GM23338 (cell line): ENCODE measurements at regions not wholly inside any gene's neighbourhood (a gene's known extent, or its start where the extent isn't known, plus 50 kb on each side); places are given as distances from the start of the nearest gene placed in this dataset.

Experiments
- ATAC-seq: fragments of 200-7000 bp; cut with Tn5 transposase; 3 replicates; pipeline ENCODE4 v1.9.1; 2020
- DNase-seq: peaks from one replicate; pipeline ENCODE4 v3.0.0-alpha.2; 2015; ENCODE audit warnings: low spot score
- H2AFZ ChIP-seq: fragments of 200-600 bp; sonication (generic); 2 replicates; pipeline ENCODE4 v1.8.0; 2016; ENCODE audit warnings: antibody characterized with exemption, mild to moderate bottlenecking, moderate library complexity
- H3F3A ChIP-seq: fragments of 200-600 bp; sonication (generic); replicated peaks from 2 replicates; pipeline ENCODE4 v1.8.0; 2017; ENCODE audit warnings: antibody characterized with exemption, mixed run types, low read depth
- H3K27ac ChIP-seq: fragments of 200-600 bp; sonication (generic); 2 replicates; pipeline ENCODE4 v1.6.1; 2016; ENCODE audit warnings: low read depth
- H3K27me3 ChIP-seq: fragments of 200-600 bp; sonication (generic); 2 replicates; pipeline ENCODE4 v1.8.0; 2016; ENCODE audit warnings: mild to moderate bottlenecking, mixed run types, moderate library complexity; ENCODE audit not compliant: insufficient read depth
- H3K36me3 ChIP-seq: fragments of 200-600 bp; sonication (generic); 2 replicates; pipeline ENCODE4 v1.8.0; 2016; ENCODE audit warnings: mild to moderate bottlenecking; ENCODE audit not compliant: insufficient read depth
- H3K4me1 ChIP-seq: fragments of 200-600 bp; sonication (generic); 2 replicates; pipeline ENCODE4 v1.8.0; 2016; ENCODE audit warnings: mild to moderate bottlenecking, moderate library complexity; ENCODE audit not compliant: insufficient read depth
- H3K4me2 ChIP-seq: fragments of 200-600 bp; sonication (generic); 2 replicates; pipeline ENCODE4 v1.7.1; 2017; ENCODE audit warnings: mixed run types
- H3K4me3 ChIP-seq: fragments of 200-600 bp; sonication (generic); 2 replicates; pipeline ENCODE4 v1.6.1; 2016; ENCODE audit warnings: mixed run types
- H3K79me2 ChIP-seq: fragments of 200-600 bp; sonication (generic); replicated peaks from 2 replicates; pipeline ENCODE4 v1.8.0; 2017; ENCODE audit warnings: mild to moderate bottlenecking; ENCODE audit not compliant: insufficient read depth
- H3K9me2 ChIP-seq: fragments of 200-600 bp; sonication (generic); 2 replicates; pipeline ENCODE4 v1.8.0; 2017; ENCODE audit not compliant: insufficient read depth
- H4K20me1 ChIP-seq: fragments of 200-600 bp; sonication (generic); replicated peaks from 2 replicates; pipeline ENCODE4 v1.8.0; 2017; ENCODE audit warnings: mild to moderate bottlenecking; ENCODE audit not compliant: insufficient read depth
- H3K27ac Mint-ChIP-seq: 2 replicates; pipeline ENCODE4 v1.8.0; 2020; ENCODE audit warnings: inconsistent platforms, mild to moderate bottlenecking, moderate library complexity, mixed read lengths
- H3K27me3 Mint-ChIP-seq: 3 replicates; pipeline ENCODE4 v1.8.0; 2022; ENCODE audit warnings: low read depth, mild to moderate bottlenecking, moderate library complexity, mixed read lengths, inconsistent platforms; ENCODE audit not compliant: insufficient read depth, poor library complexity
- H3K36me3 Mint-ChIP-seq: 3 replicates; pipeline ENCODE4 v1.8.0; 2021; ENCODE audit warnings: low read depth, mild to moderate bottlenecking, inconsistent platforms, moderate library complexity, mixed read lengths
- H3K4me1 Mint-ChIP-seq: 3 replicates; pipeline ENCODE4 v1.8.0; 2020; ENCODE audit warnings: mild to moderate bottlenecking, inconsistent platforms, mixed read lengths
- H3K4me3 Mint-ChIP-seq: 3 replicates; pipeline ENCODE4 v1.8.0; 2021; ENCODE audit warnings: moderate library complexity, mild to moderate bottlenecking, inconsistent platforms, mixed read lengths
- H3K9me3 Mint-ChIP-seq: 3 replicates; pipeline ENCODE4 v1.8.0; 2020; ENCODE audit warnings: moderate library complexity, mild to moderate bottlenecking, inconsistent platforms, mixed read lengths
- CTCF ChIP-seq, 2 experiments: fragments of 200-600 bp in 1 of 2; sonication (generic) in 1 of 2; conservative IDR thresholded peaks; 2 replicates each; pipeline versions ENCODE4 v1.5.1 to v1.6.1; 2016 to 2017; ENCODE audit warnings: antibody characterized with exemption in 2 of 2, low read depth in 2 of 2, mild to moderate bottlenecking in 2 of 2, moderate library complexity in 1 of 2
- EZH2 ChIP-seq: fragments of 200-600 bp; sonication (generic); IDR thresholded peaks from one replicate; pipeline ENCODE4 v1.8.0; 2017; ENCODE audit warnings: antibody characterized with exemption, mild to moderate bottlenecking, low read depth; ENCODE audit not compliant: unreplicated experiment
- NANOG ChIP-seq: IDR thresholded peaks from 2 replicates; pipeline ENCODE4 v1.6.1; 2016; ENCODE audit warnings: antibody characterized with exemption, borderline replicate concordance
- ZNF114 ChIP-seq: fragments of 250-450 bp; sonication (Bioruptor Pico); IDR thresholded peaks from 2 replicates; pipeline ENCODE4 v1.5.0; 2020; ENCODE audit warnings: mild to moderate bottlenecking, moderate library complexity
- ZNF331 ChIP-seq: fragments of 250-450 bp; sonication (Bioruptor Pico); IDR thresholded peaks from 2 replicates; pipeline ENCODE4 v1.5.0; 2020; ENCODE audit warnings: low read depth, mild to moderate bottlenecking, moderate library complexity
- ZNF462 ChIP-seq: fragments of 250-450 bp; sonication (Bioruptor Pico); IDR thresholded peaks from 2 replicates; pipeline ENCODE4 v1.5.0; 2020; ENCODE audit warnings: mild to moderate bottlenecking, moderate library complexity
- TF ChIP-seq, protein P1 (sequence below): IDR thresholded peaks from one replicate; pipeline ENCODE4 v1.6.1; 2018; ENCODE audit warnings: antibody characterized with exemption; ENCODE audit not compliant: unreplicated experiment

DNA sequence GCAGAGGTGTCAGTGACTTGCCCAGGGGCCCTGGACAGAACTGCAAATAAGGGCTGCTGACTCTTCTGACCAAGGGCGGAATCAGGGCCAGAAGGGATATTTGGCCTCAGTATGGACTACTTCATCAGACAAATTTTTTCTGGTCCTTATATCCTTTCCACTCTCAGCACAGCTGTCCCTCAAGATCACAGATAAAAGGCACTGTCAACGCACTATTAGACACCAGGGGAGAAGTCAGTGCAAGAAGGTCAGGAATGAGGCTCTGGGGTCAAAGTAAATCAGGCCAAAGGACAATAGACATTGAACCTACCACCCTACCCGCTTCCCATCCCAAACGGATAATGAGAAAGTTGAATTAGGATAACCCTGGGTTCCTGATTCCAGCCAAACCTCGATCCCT lies 657.6 kb downstream of the UQCRFS1 start (continued):
- TF ChIP-seq, protein P1, sequence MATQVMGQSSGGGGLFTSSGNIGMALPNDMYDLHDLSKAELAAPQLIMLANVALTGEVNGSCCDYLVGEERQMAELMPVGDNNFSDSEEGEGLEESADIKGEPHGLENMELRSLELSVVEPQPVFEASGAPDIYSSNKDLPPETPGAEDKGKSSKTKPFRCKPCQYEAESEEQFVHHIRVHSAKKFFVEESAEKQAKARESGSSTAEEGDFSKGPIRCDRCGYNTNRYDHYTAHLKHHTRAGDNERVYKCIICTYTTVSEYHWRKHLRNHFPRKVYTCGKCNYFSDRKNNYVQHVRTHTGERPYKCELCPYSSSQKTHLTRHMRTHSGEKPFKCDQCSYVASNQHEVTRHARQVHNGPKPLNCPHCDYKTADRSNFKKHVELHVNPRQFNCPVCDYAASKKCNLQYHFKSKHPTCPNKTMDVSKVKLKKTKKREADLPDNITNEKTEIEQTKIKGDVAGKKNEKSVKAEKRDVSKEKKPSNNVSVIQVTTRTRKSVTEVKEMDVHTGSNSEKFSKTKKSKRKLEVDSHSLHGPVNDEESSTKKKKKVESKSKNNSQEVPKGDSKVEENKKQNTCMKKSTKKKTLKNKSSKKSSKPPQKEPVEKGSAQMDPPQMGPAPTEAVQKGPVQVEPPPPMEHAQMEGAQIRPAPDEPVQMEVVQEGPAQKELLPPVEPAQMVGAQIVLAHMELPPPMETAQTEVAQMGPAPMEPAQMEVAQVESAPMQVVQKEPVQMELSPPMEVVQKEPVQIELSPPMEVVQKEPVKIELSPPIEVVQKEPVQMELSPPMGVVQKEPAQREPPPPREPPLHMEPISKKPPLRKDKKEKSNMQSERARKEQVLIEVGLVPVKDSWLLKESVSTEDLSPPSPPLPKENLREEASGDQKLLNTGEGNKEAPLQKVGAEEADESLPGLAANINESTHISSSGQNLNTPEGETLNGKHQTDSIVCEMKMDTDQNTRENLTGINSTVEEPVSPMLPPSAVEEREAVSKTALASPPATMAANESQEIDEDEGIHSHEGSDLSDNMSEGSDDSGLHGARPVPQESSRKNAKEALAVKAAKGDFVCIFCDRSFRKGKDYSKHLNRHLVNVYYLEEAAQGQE = no peak
- TF ChIP-seq CTCF (conservative IDR thresholded peaks at IDR 0.05; ENCODE audit: low read depth in 2 of 2) = no peak
- TF ChIP-seq EZH2 = no peak

- H3K4me1 ChIP-seq = no peaks in the 10 kb centered on the region
- no peak overlapping the region for H3K4me2 ChIP-seq
- Mint-ChIP-seq H3K4me3 (no peak overlapping the region), H3K27ac (no peak overlapping the region), H3K9me3 (no peaks in the 10 kb centered on the region), H3K4me1 (no peaks in the 10 kb centered on the region), H3K36me3 (no peaks in the 10 kb centered on the region), H3K27me3 (no peaks in the 10 kb centered on the region)
- ATAC-seq = no peak; the same call in 2 of the 3 replicates
- H4K20me1 ChIP-seq = no peaks in the 10 kb centered on the region
- H3K79me2 ChIP-seq = no peaks in the 10 kb centered on the region
- no peak overlapping the region for H3K27ac ChIP-seq
- no peaks in the 10 kb centered on the region for H3K27me3 ChIP-seq
- H3K9me2 ChIP-seq = no peaks in the 10 kb centered on the region; the same call in 1 of the 2 replicates
- no peak overlapping the region for H3K4me3 ChIP-seq
- H2AFZ ChIP-seq = no peak overlapping the region
- DNase-seq = no peak
- no peaks in the 10 kb centered on the region for H3F3A ChIP-seq
- H3K36me3 ChIP-seq = no peaks in the 10 kb centered on the region
- TF ChIP-seq NANOG (no peak), ZNF331 (CRISPR knock-in tag) (no peak), EZH2 (no peak), ZNF462 (CRISPR knock-in tag) (no peak), ZNF114 (CRISPR knock-in tag) (no peak)
- TF ChIP-seq, protein P1 = no peak
These were observed 658.4 kb downstream of the UQCRFS1 start for GRCh38 chr19:28554321-28555091.
